ENCODE measurements at regions not wholly inside any gene's neighbourhood (a gene's known extent, or its start where the extent isn't known, plus 50 kb on each side); places are given as distances from the start of the nearest gene placed in this dataset.

DNA sequence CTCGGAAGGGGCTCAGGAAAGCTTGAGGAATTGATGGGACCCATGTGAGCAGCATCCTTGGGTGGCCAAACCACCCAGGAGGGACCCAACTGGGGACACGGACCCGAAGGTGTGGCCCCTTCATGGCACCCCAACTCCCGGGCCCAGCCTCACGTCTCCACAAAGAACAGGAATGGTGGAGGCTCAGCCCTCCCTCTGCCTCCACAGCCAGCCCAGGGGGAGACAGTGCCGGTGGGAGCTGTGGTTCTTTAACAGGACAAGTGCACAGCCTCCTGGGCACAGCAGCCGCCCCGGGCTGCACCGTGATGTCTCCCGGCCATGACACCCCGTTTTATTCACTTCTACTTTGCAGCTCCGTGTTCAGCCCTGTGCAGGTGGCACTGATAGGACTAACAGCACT lies 587.2 kb downstream of the BRD1 start:
- WGBS, 2 donors, result 75 to 83% methylated on average over 8 to 12 of the region's 12 CpGs
- DNase-seq (ENCODE audit: low spot score in 2 of 2), result no peak
- Histone ChIP-seq H3K9me3 (peaks cover 0 to 4% (median 0%) of the 10 kb centered on the region in 4 donors), H3K27me3 (no peaks in the 10 kb centered on the region), H3K27ac (no peak overlapping the region), H3K4me3 (no peak overlapping the region), H3K36me3 (no peaks in the 10 kb centered on the region), H3K4me1 (no peaks in the 10 kb centered on the region)
- TF ChIP-seq, protein P1, sequence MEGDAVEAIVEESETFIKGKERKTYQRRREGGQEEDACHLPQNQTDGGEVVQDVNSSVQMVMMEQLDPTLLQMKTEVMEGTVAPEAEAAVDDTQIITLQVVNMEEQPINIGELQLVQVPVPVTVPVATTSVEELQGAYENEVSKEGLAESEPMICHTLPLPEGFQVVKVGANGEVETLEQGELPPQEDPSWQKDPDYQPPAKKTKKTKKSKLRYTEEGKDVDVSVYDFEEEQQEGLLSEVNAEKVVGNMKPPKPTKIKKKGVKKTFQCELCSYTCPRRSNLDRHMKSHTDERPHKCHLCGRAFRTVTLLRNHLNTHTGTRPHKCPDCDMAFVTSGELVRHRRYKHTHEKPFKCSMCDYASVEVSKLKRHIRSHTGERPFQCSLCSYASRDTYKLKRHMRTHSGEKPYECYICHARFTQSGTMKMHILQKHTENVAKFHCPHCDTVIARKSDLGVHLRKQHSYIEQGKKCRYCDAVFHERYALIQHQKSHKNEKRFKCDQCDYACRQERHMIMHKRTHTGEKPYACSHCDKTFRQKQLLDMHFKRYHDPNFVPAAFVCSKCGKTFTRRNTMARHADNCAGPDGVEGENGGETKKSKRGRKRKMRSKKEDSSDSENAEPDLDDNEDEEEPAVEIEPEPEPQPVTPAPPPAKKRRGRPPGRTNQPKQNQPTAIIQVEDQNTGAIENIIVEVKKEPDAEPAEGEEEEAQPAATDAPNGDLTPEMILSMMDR (IDR thresholded peaks at IDR 0.05), result no peak
- no peak for TF ChIP-seq POLR2A (IDR thresholded peaks at IDR 0.05)
- TF ChIP-seq EP300 (IDR thresholded peaks at IDR 0.05), result no peak

DNA sequence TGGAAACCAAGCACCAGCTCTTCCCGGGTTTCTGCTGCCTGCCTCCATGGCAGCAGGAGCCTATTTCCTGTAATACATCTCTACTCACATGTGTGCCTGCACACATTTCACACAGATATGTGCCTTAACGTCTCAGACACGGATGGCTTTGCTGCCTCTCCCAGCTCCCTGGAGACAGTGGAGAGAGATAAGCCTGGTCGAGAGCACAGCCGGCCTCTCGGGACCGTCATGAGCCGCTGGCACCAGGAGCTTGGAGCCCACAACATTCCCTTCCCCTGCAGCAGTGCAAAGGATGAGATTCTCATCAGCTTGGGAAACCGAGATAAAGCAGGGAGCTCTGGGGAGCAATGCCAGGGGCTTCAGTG lies 587.7 kb downstream of the BRD1 start:
- Histone ChIP-seq H3K36me3 (no peaks in the 10 kb centered on the region), H3K4me1 (no peaks in the 10 kb centered on the region), H3K4me3 (no peak overlapping the region), H3K9me3 (peaks cover 0 to 4% (median 0%) of the 10 kb centered on the region in 4 donors), H3K27ac (no peak overlapping the region), H3K27me3 (no peaks in the 10 kb centered on the region)
- 55 to 82% methylated on average over 4 to 8 of the region's 9 CpGs for WGBS, 2 donors
- no peak for TF ChIP-seq EP300 (IDR thresholded peaks at IDR 0.05)
- TF ChIP-seq, protein P1 (IDR thresholded peaks at IDR 0.05), result no peak
- TF ChIP-seq POLR2A (IDR thresholded peaks at IDR 0.05), result no peak
- no peak for DNase-seq (ENCODE audit: low spot score in 2 of 2)

DNA sequence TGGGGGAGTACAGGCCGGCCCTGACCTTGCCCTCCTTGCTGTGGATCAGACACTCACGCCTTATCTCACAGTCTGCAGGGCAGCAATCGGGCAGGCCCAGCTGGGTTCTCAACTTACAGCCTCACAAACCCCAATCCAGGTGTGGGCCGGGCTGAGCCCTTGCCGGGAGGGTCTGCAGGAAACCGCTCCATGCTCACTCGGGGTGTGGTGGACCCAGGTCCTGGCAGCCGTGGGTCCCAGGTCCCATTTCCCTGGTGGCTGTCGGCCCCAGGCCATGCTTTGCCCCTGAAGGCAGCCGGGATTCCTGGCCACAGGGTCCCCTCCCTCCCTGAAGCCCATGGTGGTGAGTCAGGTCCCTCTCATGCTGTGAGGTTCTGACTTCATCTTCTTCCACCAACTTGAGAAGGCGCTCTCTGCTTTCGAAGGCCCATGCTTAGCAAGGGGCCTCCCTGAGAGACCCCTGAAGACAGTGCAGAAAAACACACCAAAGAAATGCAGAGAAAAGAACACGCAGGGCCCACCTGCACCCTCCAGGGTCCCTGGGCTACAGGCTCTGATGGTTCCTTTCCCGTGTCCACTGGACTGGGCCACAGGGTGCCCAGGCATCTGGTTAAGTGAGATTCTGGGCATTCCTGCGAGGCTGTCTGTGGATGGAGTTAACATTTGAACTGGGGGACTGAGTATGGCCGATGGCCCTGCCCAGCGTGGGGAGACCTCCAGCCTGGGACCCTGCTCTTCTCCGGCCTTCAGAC lies 588.2 kb downstream of the BRD1 start:
- TF ChIP-seq EP300 (IDR thresholded peaks at IDR 0.05), result no peak
- TF ChIP-seq, protein P1 (IDR thresholded peaks at IDR 0.05), result no peak
- no peak for TF ChIP-seq POLR2A (IDR thresholded peaks at IDR 0.05)
- Histone ChIP-seq H3K36me3 (no peaks in the 10 kb centered on the region), H3K4me1 (no peaks in the 10 kb centered on the region), H3K27ac (no peak overlapping the region), H3K4me3 (no peak overlapping the region), H3K27me3 (no peaks in the 10 kb centered on the region), H3K9me3 (peaks cover 0 to 4% (median 0%) of the 10 kb centered on the region in 4 donors)
- WGBS, 2 donors, result 76 to 99% methylated on average over 11 to 18 of the region's 18 CpGs
- no peak for DNase-seq (ENCODE audit: low spot score in 2 of 2)

DNA sequence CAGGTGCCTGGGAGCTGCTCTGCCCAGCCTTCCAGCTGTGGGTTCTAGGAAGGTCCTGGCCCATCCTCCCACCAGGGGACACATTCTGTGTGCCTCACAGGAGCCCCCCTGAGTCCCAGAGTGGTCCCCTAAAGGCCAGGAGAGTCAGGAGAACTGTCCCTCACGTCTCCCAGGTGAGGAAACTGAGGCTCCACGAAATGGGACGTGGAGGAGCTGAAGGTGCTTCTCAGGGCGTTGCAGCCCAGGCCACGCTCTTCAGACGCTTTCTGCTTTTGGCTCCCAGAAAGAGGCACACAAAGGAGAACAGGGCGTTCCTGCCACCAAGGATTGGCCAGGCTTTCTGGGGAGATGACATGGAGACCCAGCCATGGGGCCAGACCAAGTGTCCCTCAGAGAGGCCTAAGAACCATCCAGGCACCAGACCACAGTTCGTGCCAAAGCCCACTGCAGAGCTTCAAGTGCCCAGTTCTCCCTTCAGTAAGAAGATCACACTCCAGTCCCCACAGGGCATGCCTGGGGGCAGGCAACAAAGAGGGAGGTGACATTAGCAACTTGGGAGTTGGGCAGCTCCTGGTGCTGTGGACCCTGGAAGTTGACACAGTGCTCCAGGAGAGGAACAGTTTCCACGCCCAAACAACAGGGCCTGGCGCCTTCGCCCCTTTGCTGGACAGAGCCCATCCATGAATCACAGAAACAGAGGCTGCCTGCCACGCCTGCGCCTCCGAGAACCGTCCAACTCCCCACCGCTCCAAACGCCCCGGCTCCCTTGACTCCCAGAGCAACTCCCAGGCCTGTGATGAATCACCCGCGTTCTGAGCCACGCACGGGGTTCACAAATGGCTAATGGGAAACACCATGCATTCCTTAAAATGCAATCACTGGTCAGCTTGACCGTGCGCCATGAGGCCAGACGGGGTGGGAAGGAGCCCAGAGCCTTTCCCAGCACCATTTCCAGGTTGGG lies 589.2 kb downstream of the BRD1 start:
- WGBS, 2 donors, result 74 to 82% methylated on average over 22 to 24 of the region's 25 CpGs
- H3K27me3 ChIP-seq, result no peaks in the 10 kb centered on the region

More for the DNA sequence above, 589.2 kb downstream of the BRD1 start:
- no peak for DNase-seq (ENCODE audit: low spot score in 2 of 2)
- no peaks in the 10 kb centered on the region for H3K4me1 ChIP-seq
- TF ChIP-seq, protein P1 (IDR thresholded peaks at IDR 0.05), result no peak
- no peak for TF ChIP-seq EP300 (IDR thresholded peaks at IDR 0.05)
- no peak for TF ChIP-seq POLR2A (IDR thresholded peaks at IDR 0.05)
- H3K9me3 ChIP-seq, result no peaks in the 10 kb centered on the region
- no peak overlapping the region for H3K27ac ChIP-seq
- H3K36me3 ChIP-seq, result no peaks in the 10 kb centered on the region
- H3K4me3 ChIP-seq, result no peak overlapping the region

All from tibial nerve (tissue), 4 donors.